A673 (cell line): ENCODE measurements at regions not wholly inside any gene's neighbourhood (a gene's known extent, or its start where the extent isn't known, plus 50 kb on each side); places are given as distances from the start of the nearest gene placed in this dataset.
"Not testable (repeated sequence)": the region's sequence is repeated elsewhere in the genome, so short reads cannot be mapped to it uniquely, and the experiment has no call there.

Source experiments
- EZH2 ChIP-seq: fragments of 200-600 bp; sonication (generic); IDR thresholded peaks from 2 replicates; pipeline ENCODE4 v1.6.1; 2017; ENCODE audit warnings: borderline replicate concordance, low read depth, mild to moderate bottlenecking, mixed read lengths, antibody characterized with exemption, low read length; ENCODE audit not compliant: poor library complexity, severe bottlenecking
- TF ChIP-seq, protein P1 (sequence below): fragments of 300-800, 200-600 bp; sonication (generic); conservative IDR thresholded peaks from 2 replicates; pipeline ENCODE4 v1.5.1; 2017; ENCODE audit warnings: low read depth, mild to moderate bottlenecking, antibody characterized with exemption, low read length, moderate library complexity, mixed read lengths

- TF ChIP-seq, protein P1, sequence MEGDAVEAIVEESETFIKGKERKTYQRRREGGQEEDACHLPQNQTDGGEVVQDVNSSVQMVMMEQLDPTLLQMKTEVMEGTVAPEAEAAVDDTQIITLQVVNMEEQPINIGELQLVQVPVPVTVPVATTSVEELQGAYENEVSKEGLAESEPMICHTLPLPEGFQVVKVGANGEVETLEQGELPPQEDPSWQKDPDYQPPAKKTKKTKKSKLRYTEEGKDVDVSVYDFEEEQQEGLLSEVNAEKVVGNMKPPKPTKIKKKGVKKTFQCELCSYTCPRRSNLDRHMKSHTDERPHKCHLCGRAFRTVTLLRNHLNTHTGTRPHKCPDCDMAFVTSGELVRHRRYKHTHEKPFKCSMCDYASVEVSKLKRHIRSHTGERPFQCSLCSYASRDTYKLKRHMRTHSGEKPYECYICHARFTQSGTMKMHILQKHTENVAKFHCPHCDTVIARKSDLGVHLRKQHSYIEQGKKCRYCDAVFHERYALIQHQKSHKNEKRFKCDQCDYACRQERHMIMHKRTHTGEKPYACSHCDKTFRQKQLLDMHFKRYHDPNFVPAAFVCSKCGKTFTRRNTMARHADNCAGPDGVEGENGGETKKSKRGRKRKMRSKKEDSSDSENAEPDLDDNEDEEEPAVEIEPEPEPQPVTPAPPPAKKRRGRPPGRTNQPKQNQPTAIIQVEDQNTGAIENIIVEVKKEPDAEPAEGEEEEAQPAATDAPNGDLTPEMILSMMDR = not testable (repeated sequence)
- TF ChIP-seq EZH2 = not testable (repeated sequence)
These were observed 86.9 kb downstream of the CCDC74A start for GRCh38 chr2:131614539-131614938.
